Fibroblast of lung (primary cell): ENCODE measurements at regions not wholly inside any gene's neighbourhood (a gene's known extent, or its start where the extent isn't known, plus 50 kb on each side); places are given as distances from the start of the nearest gene placed in this dataset.

Source experiments
- CTCF ChIP-seq, 2 donors: IDR thresholded peaks in 1 of 2; conservative IDR thresholded peaks in 1 of 2; 1 replicate in 1 of 2; 2 replicates in 1 of 2; pipeline ENCODE4 v1.5.1; 2011 to 2012; ENCODE audit warnings: low read length in 2 of 2, control low read depth in 1 of 2, inconsistent platforms in 1 of 2, low read depth in 1 of 2, mild to moderate bottlenecking in 1 of 2
- EZH2 ChIP-seq: IDR thresholded peaks from 2 replicates; pipeline ENCODE4 v1.5.1; 2012; ENCODE audit warnings: low read length, control low read depth, mild to moderate bottlenecking; ENCODE audit errors: missing control alignments

DNA sequence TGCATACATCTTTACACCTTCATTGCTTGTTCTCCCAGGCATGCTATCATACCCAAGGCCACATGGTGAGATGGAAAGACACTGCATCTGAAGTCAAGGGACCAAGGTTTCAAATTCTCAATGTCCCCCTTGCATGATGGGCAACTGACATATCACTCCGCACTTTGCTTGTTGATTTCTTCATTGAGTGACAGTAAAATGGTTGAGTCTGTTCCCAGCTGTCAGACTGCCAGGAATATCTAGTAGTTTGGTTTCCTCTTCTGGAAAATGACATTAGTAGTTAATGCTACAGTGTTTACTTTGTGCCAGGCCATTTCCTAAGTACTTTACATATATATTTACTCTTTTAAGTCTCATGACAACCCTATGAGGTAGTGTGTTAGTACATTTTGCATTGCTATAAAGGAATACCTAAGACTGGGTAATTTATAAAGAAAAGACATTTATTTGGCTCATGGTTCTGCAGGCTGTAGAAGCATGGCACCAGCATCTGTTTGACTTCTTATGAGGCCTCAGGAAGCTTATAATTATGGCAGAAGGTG is 114.4 kb downstream of the PCSK1 start:
- no peak for TF ChIP-seq CTCF (conservative IDR thresholded peaks at IDR 0.05 in 1 of 2, IDR thresholded peaks at IDR 0.05 in 1 of 2; ENCODE audit: low read depth in 1 of 2, low read length in 2 of 2)
- TF ChIP-seq EZH2, result no peak
